ENCODE measurements at regions not wholly inside any gene's neighbourhood (a gene's known extent, or its start where the extent isn't known, plus 50 kb on each side); places are given as distances from the start of the nearest gene placed in this dataset.

DNA sequence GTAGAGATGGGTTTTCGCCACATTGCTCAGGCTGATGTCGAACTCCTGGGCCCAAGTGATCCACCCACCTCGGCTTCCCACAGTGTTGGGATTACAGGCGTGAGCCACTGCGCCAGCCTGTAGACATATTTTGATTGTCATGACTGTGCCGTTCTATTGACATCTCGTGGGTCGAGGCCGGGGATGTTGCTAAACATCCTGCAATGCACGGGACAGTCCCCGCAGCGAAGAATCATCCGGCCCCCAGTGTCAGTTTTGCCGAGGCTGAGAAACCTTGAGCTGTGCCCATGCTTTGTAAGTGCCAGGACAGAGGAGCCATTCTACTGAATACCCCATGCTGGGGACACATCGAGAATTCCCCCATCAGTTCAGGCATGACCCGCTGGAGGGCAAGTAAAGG lies 69.1 kb upstream of the GSE1 start:
- Histone ChIP-seq H3K36me3 (ENCODE audit: insufficient read depth) (no peaks in the 10 kb centered on the region), H3K4me2 (no peak overlapping the region), H3K27me3 (ENCODE audit: insufficient read depth, low read depth) (peaks cover 85% of the 10 kb centered on the region), H2AFZ (ENCODE audit: low read depth) (no peak overlapping the region), H3K79me2 (ENCODE audit: insufficient read depth, low read depth) (no peaks in the 10 kb centered on the region), H3K4me1 (ENCODE audit: low read depth, poor library complexity, severe bottlenecking) (no peaks in the 10 kb centered on the region), H3K4me3 (IDR thresholded peaks at IDR 0.05; ENCODE audit: insufficient read depth, low read depth, low read length) (no peak overlapping the region), H4K20me1 (ENCODE audit: insufficient read depth) (no peaks in the 10 kb centered on the region), H3K27ac (no peak overlapping the region), H3K9ac (no peak overlapping the region)
- TF ChIP-seq, protein P1, sequence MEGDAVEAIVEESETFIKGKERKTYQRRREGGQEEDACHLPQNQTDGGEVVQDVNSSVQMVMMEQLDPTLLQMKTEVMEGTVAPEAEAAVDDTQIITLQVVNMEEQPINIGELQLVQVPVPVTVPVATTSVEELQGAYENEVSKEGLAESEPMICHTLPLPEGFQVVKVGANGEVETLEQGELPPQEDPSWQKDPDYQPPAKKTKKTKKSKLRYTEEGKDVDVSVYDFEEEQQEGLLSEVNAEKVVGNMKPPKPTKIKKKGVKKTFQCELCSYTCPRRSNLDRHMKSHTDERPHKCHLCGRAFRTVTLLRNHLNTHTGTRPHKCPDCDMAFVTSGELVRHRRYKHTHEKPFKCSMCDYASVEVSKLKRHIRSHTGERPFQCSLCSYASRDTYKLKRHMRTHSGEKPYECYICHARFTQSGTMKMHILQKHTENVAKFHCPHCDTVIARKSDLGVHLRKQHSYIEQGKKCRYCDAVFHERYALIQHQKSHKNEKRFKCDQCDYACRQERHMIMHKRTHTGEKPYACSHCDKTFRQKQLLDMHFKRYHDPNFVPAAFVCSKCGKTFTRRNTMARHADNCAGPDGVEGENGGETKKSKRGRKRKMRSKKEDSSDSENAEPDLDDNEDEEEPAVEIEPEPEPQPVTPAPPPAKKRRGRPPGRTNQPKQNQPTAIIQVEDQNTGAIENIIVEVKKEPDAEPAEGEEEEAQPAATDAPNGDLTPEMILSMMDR (conservative IDR thresholded peaks at IDR 0.05; ENCODE audit: low read depth, low read length), result no peak

DNA sequence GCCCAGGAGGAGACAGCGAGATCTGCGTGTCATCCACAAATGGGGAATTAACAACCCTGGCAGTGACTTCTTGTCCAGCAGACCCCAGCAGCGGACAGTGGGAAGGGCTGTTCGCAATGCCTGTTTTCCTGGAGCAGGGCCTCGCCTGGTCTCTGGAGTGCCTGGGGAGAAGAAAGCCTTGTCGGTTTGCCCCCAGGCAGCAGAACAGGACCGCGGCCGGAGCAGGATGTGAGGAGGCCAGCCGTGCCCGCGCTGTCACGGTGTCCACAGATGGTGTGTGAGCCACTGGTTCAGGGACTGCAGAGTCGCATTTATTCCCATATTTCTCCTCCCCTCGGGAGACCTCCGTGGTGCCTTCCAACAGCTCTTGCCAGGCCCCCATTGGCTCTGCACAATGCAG lies 68.5 kb upstream of the GSE1 start:
- H3K79me2 ChIP-seq (ENCODE audit: insufficient read depth, low read depth), result no peaks in the 10 kb centered on the region
- TF ChIP-seq, protein P1 (conservative IDR thresholded peaks at IDR 0.05; ENCODE audit: low read depth, low read length), result no peak
- H3K36me3 ChIP-seq (ENCODE audit: insufficient read depth), result no peaks in the 10 kb centered on the region

DNA sequence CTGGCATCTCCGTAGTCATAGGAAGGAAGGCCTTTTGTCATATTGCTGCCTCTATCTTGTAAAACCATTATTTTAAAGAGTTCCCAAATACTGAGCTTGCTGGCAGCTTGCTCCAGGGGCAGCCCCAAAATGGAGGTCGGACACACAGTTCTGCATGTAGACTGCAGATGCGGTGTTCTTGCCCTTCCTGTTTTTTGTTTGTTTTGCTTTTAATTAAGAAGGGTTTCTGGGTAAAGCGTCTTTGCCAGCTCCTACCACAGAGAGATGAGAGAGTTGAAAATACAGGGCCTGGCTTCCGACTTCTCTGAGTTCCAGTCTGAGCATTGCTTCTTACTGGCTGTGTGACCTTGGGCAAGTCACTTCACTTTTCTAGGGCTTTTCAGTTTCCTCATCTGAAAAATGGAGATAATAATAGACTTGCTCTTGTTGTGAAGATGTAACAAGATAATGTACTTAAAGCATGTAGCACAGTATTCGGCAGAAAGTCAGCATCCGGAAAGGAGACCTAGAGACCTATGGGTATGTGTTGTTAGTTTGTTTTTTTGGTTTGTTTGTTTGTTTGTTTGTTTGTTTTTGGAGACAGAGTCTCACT lies 67.8 kb upstream of the GSE1 start:
- Histone ChIP-seq H3K4me2 (no peak overlapping the region), H4K20me1 (ENCODE audit: insufficient read depth) (no peaks in the 10 kb centered on the region), H2AFZ (ENCODE audit: low read depth) (no peak overlapping the region), H3K27ac (no peak overlapping the region), H3K36me3 (ENCODE audit: insufficient read depth) (no peaks in the 10 kb centered on the region), H3K79me2 (ENCODE audit: insufficient read depth, low read depth) (no peaks in the 10 kb centered on the region), H3K27me3 (ENCODE audit: insufficient read depth, low read depth) (peaks cover 79% of the 10 kb centered on the region), H3K9ac (no peak overlapping the region), H3K4me3 (IDR thresholded peaks at IDR 0.05; ENCODE audit: insufficient read depth, low read depth, low read length) (no peak overlapping the region), H3K4me1 (ENCODE audit: low read depth, poor library complexity, severe bottlenecking) (no peaks in the 10 kb centered on the region)
- TF ChIP-seq, protein P1 (conservative IDR thresholded peaks at IDR 0.05; ENCODE audit: low read depth, low read length), result no peak

More for the DNA sequence above, 68.5 kb upstream of the GSE1 start:
- Histone ChIP-seq H3K4me2 (no peak overlapping the region), H3K27me3 (ENCODE audit: insufficient read depth, low read depth) (peaks cover 83% of the 10 kb centered on the region), H3K9ac (no peak overlapping the region), H3K4me1 (ENCODE audit: low read depth, poor library complexity, severe bottlenecking) (no peaks in the 10 kb centered on the region), H3K4me3 (IDR thresholded peaks at IDR 0.05; ENCODE audit: insufficient read depth, low read depth, low read length) (no peak overlapping the region), H2AFZ (ENCODE audit: low read depth) (no peak overlapping the region), H4K20me1 (ENCODE audit: insufficient read depth) (no peaks in the 10 kb centered on the region), H3K27ac (no peak overlapping the region)

DNA sequence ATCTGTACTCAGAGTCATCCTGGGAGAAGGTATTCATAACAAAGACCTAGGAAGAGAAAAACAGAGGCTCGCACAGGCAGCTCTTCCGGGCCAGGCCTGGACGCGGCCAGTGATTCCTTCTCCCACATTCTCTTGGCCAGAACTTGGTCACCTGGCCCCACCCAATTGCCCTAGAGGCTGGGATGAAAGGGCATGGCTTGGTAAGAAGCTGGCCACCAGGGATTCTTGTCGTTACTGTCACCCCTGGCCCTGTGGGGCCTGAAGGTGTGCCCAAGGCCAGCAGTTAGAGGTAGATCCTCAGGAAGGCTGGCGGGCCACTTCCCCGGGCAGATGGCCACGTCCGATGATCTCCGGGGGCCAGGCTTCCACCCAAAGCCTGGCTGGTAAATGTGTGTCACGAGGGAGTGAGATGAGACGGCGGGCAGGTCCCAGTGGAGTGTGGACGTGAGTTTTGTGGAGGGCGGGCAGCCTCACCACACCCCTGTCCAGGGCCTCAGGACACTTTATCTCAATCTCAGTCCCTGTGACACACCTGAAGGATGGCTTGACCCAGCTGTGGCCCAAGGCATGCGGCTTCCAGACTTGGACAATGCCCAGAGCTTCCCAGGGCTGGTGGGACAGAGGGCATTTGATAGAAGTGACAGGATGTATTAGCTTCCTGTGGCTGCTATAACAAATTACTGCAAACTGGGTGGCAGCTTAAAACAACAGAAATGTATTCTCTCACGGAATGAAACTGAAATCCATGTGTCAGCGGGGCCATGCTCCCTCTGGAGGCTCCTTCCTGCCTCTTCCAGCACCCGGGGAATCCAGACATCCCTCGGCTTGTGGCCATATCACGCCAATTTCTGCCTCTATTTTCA lies 66.3 kb upstream of the GSE1 start:
- TF ChIP-seq, protein P1 (conservative IDR thresholded peaks at IDR 0.05; ENCODE audit: low read depth, low read length), result no peak
- Histone ChIP-seq H3K4me2 (no peak overlapping the region), H4K20me1 (ENCODE audit: insufficient read depth) (no peaks in the 10 kb centered on the region), H3K27me3 (ENCODE audit: insufficient read depth, low read depth) (peaks cover 77% of the 10 kb centered on the region), H3K9ac (no peak overlapping the region), H3K4me3 (IDR thresholded peaks at IDR 0.05; ENCODE audit: insufficient read depth, low read depth, low read length) (no peak overlapping the region), H3K79me2 (ENCODE audit: insufficient read depth, low read depth) (no peaks in the 10 kb centered on the region), H2AFZ (ENCODE audit: low read depth) (no peak overlapping the region), H3K27ac (no peak overlapping the region), H3K36me3 (ENCODE audit: insufficient read depth) (no peaks in the 10 kb centered on the region), H3K4me1 (ENCODE audit: low read depth, poor library complexity, severe bottlenecking) (no peaks in the 10 kb centered on the region)

Data from KMS-11 (cell line).